ENCODE measurements at regions not wholly inside any gene's neighbourhood (a gene's known extent, or its start where the extent isn't known, plus 50 kb on each side); places are given as distances from the start of the nearest gene placed in this dataset.

GRCh38 chr16:54369861-54370260 lies 83.3 kb upstream of the IRX3 start:
- in situ Hi-C loops (cut with HindIII; ENCODE audit: low sequenced_read_pairs), result no loop called here
- H3K4me3 ChIP-seq (ENCODE audit: low read depth, low read length), result no peak overlapping the region

GRCh38 chr16:54366943-54367342 lies 80.4 kb upstream of the IRX3 start:
- in situ Hi-C loops (cut with HindIII; ENCODE audit: low sequenced_read_pairs), result no loop called here
- no peak for TF ChIP-seq CTCF (IDR thresholded peaks at IDR 0.05; ENCODE audit: low read depth, low read length)
- no peak for DNase-seq (ENCODE audit: low read depth, low spot score)
- no peak overlapping the region for H3K4me3 ChIP-seq (ENCODE audit: low read depth, low read length)

More at GRCh38 chr16:54369861-54370260, 83.3 kb upstream of the IRX3 start:
- no peak for TF ChIP-seq CTCF (IDR thresholded peaks at IDR 0.05; ENCODE audit: low read depth, low read length)
- no peak for DNase-seq (ENCODE audit: low read depth, low spot score)

DNA sequence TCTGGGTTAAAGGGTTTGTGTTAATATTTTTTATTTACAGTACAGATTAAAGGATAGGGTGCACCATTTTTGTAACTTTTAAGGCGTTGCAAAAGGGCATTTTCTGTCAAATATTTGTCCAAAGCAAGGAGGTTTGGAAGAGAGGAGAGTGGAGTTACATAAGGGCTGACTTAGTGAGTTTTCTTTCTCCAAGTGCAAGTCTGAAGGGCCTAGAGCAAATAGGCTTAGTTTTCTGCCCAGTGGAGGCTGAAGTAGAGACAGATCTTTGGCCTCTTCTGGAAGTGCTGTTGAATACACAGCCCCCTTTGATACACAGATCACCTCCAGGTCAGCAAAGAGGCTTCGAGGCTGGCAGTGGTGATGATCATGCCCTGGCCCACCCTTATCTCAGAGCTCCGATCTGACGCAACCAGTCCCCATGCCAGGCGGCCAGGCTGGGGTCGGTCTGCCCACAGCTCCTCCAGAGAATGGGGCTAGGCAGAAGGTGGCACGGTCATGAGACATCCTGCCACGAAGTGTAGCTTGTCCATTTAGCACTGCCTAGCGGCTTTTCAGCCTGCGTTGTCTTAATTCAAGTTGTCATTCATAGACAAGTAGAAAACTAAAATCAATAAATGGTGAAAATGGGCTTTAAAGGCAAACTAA lies 79.5 kb upstream of the IRX3 start:
- in situ Hi-C loops (cut with HindIII; ENCODE audit: low sequenced_read_pairs), result no loop called here
- H3K4me3 ChIP-seq (ENCODE audit: low read depth, low read length), result no peak overlapping the region
- no peak for DNase-seq (ENCODE audit: low read depth, low spot score)
- TF ChIP-seq CTCF (IDR thresholded peaks at IDR 0.05; ENCODE audit: low read depth, low read length), result no peak

GRCh38 chr16:54363766-54364165 lies 77.2 kb upstream of the IRX3 start:
- no peak overlapping the region for H3K4me3 ChIP-seq (ENCODE audit: low read depth, low read length)
- TF ChIP-seq CTCF (IDR thresholded peaks at IDR 0.05; ENCODE audit: low read depth, low read length), result no peak
- in situ Hi-C loops (cut with HindIII; ENCODE audit: low sequenced_read_pairs), result no loop called here
- DNase-seq (ENCODE audit: low read depth, low spot score), result no peak

GRCh38 chr16:54362591-54363206 lies 76.1 kb upstream of the IRX3 start:
- no peak for TF ChIP-seq CTCF (IDR thresholded peaks at IDR 0.05; ENCODE audit: low read depth, low read length)
- in situ Hi-C loops (cut with HindIII; ENCODE audit: low sequenced_read_pairs), result no loop called here
- H3K4me3 ChIP-seq (ENCODE audit: low read depth, low read length), result no peak overlapping the region
- DNase-seq (ENCODE audit: low read depth, low spot score), result no peak

- no peak overlapping the region for H3K4me3 ChIP-seq (ENCODE audit: low read depth, low read length)
- DNase-seq (ENCODE audit: low read depth, low spot score), result no peak
- in situ Hi-C loops (cut with HindIII; ENCODE audit: low sequenced_read_pairs), result no loop called here
- no peak for TF ChIP-seq CTCF (IDR thresholded peaks at IDR 0.05; ENCODE audit: low read depth, low read length)
Observed at GRCh38 chr16:54361246-54361645, 74.7 kb upstream of the IRX3 start.

All from astrocyte of the spinal cord (primary cell).